ENCODE measurements at regions not wholly inside any gene's neighbourhood (a gene's known extent, or its start where the extent isn't known, plus 50 kb on each side); places are given as distances from the start of the nearest gene placed in this dataset.

- H3K27me3 Mint-ChIP-seq (ENCODE audit: insufficient read depth, low read depth, poor library complexity) = no peaks in the 10 kb centered on the region
- Histone ChIP-seq H3K27ac (ENCODE audit: low read depth) (no peak overlapping the region), H4K20me1 (replicated peaks; ENCODE audit: insufficient read depth) (no peaks in the 10 kb centered on the region), H3K4me1 (ENCODE audit: insufficient read depth) (no peaks in the 10 kb centered on the region), H3K36me3 (ENCODE audit: insufficient read depth) (no peaks in the 10 kb centered on the region), H3K79me2 (replicated peaks; ENCODE audit: insufficient read depth) (no peaks in the 10 kb centered on the region), H3K9me2 (ENCODE audit: insufficient read depth) (no peaks in the 10 kb centered on the region; the same call in 1 of the 2 replicates), H3K4me3 (no peak overlapping the region), H3F3A (replicated peaks; ENCODE audit: low read depth) (no peaks in the 10 kb centered on the region), H3K27me3 (ENCODE audit: insufficient read depth) (no peaks in the 10 kb centered on the region), H3K4me2 (no peak overlapping the region), H2AFZ (peak overlapping the region; percentile 73)
- no peak overlapping the region for H3K4me3 Mint-ChIP-seq
- no peaks in the 10 kb centered on the region for H3K9me3 Mint-ChIP-seq
- ATAC-seq = peak; percentile 75
- H3K27ac Mint-ChIP-seq = no peak overlapping the region
- peak; percentile 31 for DNase-seq (ENCODE audit: low spot score)
- TF ChIP-seq POLR2AphosphoS5 (IDR thresholded peaks at IDR 0.05; ENCODE audit: low read depth) (no peak), ZNF462 (CRISPR knock-in tag; IDR thresholded peaks at IDR 0.05) (no peak; the same call in 1 of the 2 replicates), EZH2phosphoT487 (IDR thresholded peaks at IDR 0.05; ENCODE audit: unreplicated experiment) (no peak), CTCF (conservative IDR thresholded peaks at IDR 0.05; ENCODE audit: low read depth in 2 of 2) (peak in 1 of 2 experiments; percentile 50; a peak in 2 of 4 replicates)
- no peaks in the 10 kb centered on the region for H3K4me1 Mint-ChIP-seq
- H3K36me3 Mint-ChIP-seq (ENCODE audit: low read depth) = no peaks in the 10 kb centered on the region
Observed at GRCh38 chr4:149923736-149924135, 108.1 kb upstream of the IQCM start.

GRCh38 chr4:149927514-149927913, 111.9 kb upstream of the IQCM start:
- no peaks in the 10 kb centered on the region for H3F3A ChIP-seq (replicated peaks; ENCODE audit: low read depth)
- H3K9me3 Mint-ChIP-seq = no peaks in the 10 kb centered on the region
- ATAC-seq (no peak), DNase-seq (ENCODE audit: low spot score) (no peak)
- no peak overlapping the region for H3K27ac Mint-ChIP-seq
- no peak overlapping the region for H3K4me2 ChIP-seq
- H4K20me1 ChIP-seq (replicated peaks; ENCODE audit: insufficient read depth) = no peaks in the 10 kb centered on the region
- no peaks in the 10 kb centered on the region for H3K4me1 ChIP-seq (ENCODE audit: insufficient read depth)
- H3K27me3 ChIP-seq (ENCODE audit: insufficient read depth) = no peaks in the 10 kb centered on the region
- H3K79me2 ChIP-seq (replicated peaks; ENCODE audit: insufficient read depth) = no peaks in the 10 kb centered on the region
- H3K36me3 Mint-ChIP-seq (ENCODE audit: low read depth) = no peaks in the 10 kb centered on the region
- H3K4me3 ChIP-seq = no peak overlapping the region
- H3K27ac ChIP-seq (ENCODE audit: low read depth) = no peak overlapping the region
- H2AFZ ChIP-seq = no peak overlapping the region
- no peaks in the 10 kb centered on the region for H3K36me3 ChIP-seq (ENCODE audit: insufficient read depth)
- H3K9me2 ChIP-seq (ENCODE audit: insufficient read depth) = no peaks in the 10 kb centered on the region; the same call in 1 of the 2 replicates
- no peaks in the 10 kb centered on the region for H3K4me1 Mint-ChIP-seq
- no peak overlapping the region for H3K4me3 Mint-ChIP-seq
- no peaks in the 10 kb centered on the region for H3K27me3 Mint-ChIP-seq (ENCODE audit: insufficient read depth, low read depth, poor library complexity)
- TF ChIP-seq EZH2phosphoT487 (IDR thresholded peaks at IDR 0.05; ENCODE audit: unreplicated experiment) = no peak
- no peak for TF ChIP-seq JUNB (IDR thresholded peaks at IDR 0.05; ENCODE audit: unreplicated experiment)
- no peak for TF ChIP-seq CTCF (conservative IDR thresholded peaks at IDR 0.05; ENCODE audit: low read depth in 2 of 2)
